Keratinocyte (primary cell): ENCODE measurements at regions not wholly inside any gene's neighbourhood (a gene's known extent, or its start where the extent isn't known, plus 50 kb on each side); places are given as distances from the start of the nearest gene placed in this dataset.

Source experiments
- CTCF ChIP-seq, 3 experiments: IDR thresholded peaks in 1 of 3; conservative IDR thresholded peaks in 1 of 3; optimal IDR thresholded peaks in 1 of 3; 2 replicates in 2 of 3; 3 replicates in 1 of 3; pipeline versions ENCODE3 to v1.5.1; 2011; ENCODE audit warnings: low read length in 3 of 3, mild to moderate bottlenecking in 3 of 3, moderate library complexity in 2 of 3, control low read depth in 1 of 3, inconsistent platforms in 1 of 3; ENCODE audit not compliant: insufficient read depth in 2 of 3; ENCODE audit errors: extremely low read depth in 1 of 3
- EZH2 ChIP-seq: IDR thresholded peaks from one replicate; pipeline ENCODE4 v1.6.1; 2012; ENCODE audit warnings: inconsistent platforms, mild to moderate bottlenecking, low read length, moderate library complexity

- TF ChIP-seq CTCF (optimal IDR thresholded peaks at IDR 0.05 in 1 of 3, IDR thresholded peaks at IDR 0.05 in 1 of 3, conservative IDR thresholded peaks at IDR 0.05 in 1 of 3; ENCODE audit: extremely low read depth in 1 of 3, insufficient read depth in 2 of 3, low read length in 3 of 3) (no peak), EZH2 (no peak)
These were observed 133.4 kb upstream of the E2F8 start for GRCh38 chr11:19374151-19374569.
